22Rv1 (cell line): ENCODE measurements at regions not wholly inside any gene's neighbourhood (a gene's known extent, or its start where the extent isn't known, plus 50 kb on each side); places are given as distances from the start of the nearest gene placed in this dataset.
A peak's percentile ranks its signal among the peaks of the same experiment; 100 is the strongest.

ENCODE experiments used
- H3K27ac ChIP-seq: fragments of 450-650 bp; 2 replicates; pipeline ENCODE4 v1.5.1; 2017
- CTCF ChIP-seq: fragments of 450-650 bp; IDR thresholded peaks from 2 replicates; pipeline ENCODE4 v1.5.1; 2017; ENCODE audit warnings: mild to moderate bottlenecking
- ZFX ChIP-seq: fragments of 450-650 bp; IDR thresholded peaks from 2 replicates; pipeline ENCODE4 v1.6.1; 2017; ENCODE audit warnings: antibody characterized with exemption, borderline replicate concordance

- no peak for TF ChIP-seq ZFX
- TF ChIP-seq CTCF: no peak
- H3K27ac ChIP-seq: no peak overlapping the region
These were observed 742.0 kb upstream of the FRG1 start for GRCh38 chr4:189198624-189199023.

- TF ChIP-seq ZFX: no peak
- no peak for TF ChIP-seq CTCF
- H3K27ac ChIP-seq: no peak overlapping the region
These were observed 740.3 kb upstream of the FRG1 start for GRCh38 chr4:189200353-189200752.

- TF ChIP-seq CTCF (peak; percentile 94), ZFX (no peak)
- H3K27ac ChIP-seq: no peak overlapping the region
These were observed 738.3 kb upstream of the FRG1 start for GRCh38 chr4:189202182-189202868.

DNA sequence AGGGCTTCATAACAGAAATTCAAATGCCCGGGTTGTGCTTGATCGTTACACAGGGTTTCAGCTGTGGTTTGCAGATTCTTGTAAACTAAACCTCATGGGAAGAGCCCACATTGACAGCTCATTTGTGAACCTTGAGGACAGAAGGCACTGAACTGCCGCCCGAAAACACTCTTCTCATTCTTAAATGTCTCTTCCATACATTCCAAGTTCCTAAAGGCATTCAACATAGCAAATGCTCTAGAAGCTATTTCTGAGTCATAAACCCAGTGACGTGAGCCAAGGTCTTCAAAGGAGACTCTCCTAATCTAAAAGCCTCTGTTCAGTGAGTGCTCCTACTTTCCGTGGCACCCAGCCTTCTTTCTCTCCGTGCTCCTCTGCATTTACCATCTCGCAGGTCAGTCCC lies 737.8 kb upstream of the FRG1 start:
- no peak overlapping the region for H3K27ac ChIP-seq
- no peak for TF ChIP-seq CTCF
- TF ChIP-seq ZFX: no peak

DNA sequence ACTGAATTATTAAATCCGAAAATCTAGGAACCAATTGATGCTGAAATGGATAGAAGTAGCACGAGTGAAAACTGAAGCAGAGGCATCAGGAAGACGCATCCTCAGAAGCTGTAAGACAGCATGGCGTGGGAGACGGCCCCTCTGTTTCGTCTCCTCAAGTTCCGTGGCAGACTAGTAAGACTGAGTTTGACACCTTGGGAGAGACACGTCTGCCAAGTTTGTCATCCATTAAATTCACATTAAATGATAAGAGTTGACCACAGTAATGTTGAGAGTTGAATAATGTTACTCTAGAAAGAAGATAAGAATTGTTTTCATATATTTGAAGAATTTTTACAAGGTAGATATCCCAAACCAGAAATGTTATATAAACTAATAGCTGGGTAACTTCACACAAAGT lies 736.1 kb upstream of the FRG1 start:
- H3K27ac ChIP-seq: no peak overlapping the region
- TF ChIP-seq ZFX (no peak), CTCF (no peak)

- H3K27ac ChIP-seq: no peak overlapping the region
- TF ChIP-seq ZFX (no peak), CTCF (no peak)
These were observed 733.7 kb upstream of the FRG1 start for GRCh38 chr4:189206953-189207352.

DNA sequence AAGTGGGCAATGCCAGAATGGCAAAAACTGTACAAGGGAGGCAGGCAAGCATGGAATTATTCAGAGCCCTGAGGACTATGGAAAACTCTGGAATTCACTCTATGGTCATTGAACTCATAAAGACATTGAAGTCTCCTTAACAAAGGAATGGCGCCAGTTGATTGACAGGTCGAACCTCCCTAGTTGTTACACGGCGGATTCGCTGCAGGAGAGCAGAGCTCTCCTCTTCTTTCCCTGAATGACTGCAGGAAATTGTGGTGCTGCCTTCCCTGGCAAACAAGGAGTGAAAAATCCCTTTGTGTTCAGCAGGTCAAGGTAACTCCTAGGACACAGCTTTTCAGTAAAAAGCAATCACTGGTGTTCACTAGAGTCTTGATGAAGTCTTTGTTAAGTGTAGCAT lies 732.8 kb upstream of the FRG1 start:
- no peak overlapping the region for H3K27ac ChIP-seq
- no peak for TF ChIP-seq CTCF
- TF ChIP-seq ZFX: no peak
